NCI-H226 (cell line): ENCODE measurements at regions not wholly inside any gene's neighbourhood (a gene's known extent, or its start where the extent isn't known, plus 50 kb on each side); places are given as distances from the start of the nearest gene placed in this dataset.

Experiments used
- DNase-seq: peaks from one replicate; pipeline ENCODE4 v3.0.0-alpha.2; 2015

DNA sequence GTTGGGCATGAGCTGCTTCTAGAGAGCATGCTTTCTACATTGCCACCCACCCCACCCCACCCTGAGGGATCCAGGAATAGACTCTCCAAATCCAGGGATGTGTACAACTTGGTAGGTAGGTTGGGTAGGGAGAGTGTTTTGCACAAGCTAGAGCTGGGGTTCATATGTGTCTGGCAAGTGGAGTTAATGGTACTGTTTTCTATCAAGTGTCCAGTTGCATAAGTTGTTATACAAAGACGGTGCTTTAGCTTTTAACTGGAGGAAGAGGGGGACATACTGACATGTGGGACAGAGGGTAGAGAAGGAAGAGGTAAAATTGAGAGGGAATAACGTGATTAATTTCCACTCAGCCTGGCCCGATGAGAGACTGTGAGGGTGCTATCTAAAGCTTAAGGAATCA, 51.0 kb upstream of the TNC start:
- DNase-seq = no peak

GRCh38 chr9:115170358-115171073, 52.6 kb upstream of the TNC start:
- DNase-seq = peak; percentile 84

DNA sequence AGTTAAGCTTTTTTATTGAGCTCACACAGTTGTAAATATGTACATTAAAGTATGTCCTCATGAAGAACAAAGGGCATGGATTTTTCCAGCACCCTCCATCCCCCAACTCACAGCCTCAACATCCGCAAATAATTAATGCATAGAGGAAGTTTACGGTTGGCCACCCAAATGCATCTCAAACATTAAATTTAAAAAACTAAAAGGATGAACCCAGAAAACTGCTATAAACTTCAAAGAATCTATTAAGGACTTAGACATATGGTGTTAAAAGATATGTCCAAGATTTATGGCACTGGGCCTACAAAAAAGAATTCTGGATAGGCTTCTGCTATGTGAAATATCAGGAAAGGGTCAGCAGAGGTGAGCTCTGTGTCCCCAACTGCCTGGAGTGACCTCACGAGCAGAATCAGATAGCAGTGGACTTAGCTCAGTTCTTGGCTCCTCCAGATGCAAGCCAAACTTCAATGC, 54.0 kb upstream of the TNC start:
- DNase-seq = no peak

DNA sequence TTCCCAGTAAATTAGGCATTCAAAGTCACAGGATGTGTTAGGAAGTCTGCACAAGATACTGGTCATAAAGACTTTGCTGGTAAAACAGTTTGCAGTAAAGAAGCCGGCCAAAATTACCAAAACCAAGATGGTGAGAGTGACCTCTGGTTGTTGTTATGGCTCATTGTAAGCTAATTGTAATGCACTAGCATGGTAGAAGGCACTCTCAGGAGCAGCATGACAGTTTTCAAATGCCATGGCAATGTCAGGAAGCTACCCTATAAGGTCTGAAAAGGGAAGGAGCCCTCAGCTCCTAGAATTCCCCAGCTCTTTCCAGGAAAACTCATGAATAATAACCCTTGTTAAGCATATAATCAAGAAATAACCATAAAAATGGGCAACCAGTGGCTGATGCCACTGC, 64.3 kb upstream of the TNC start:
- no peak for DNase-seq

GRCh38 chr9:115183436-115183835, 65.5 kb upstream of the TNC start:
- no peak for DNase-seq

DNA sequence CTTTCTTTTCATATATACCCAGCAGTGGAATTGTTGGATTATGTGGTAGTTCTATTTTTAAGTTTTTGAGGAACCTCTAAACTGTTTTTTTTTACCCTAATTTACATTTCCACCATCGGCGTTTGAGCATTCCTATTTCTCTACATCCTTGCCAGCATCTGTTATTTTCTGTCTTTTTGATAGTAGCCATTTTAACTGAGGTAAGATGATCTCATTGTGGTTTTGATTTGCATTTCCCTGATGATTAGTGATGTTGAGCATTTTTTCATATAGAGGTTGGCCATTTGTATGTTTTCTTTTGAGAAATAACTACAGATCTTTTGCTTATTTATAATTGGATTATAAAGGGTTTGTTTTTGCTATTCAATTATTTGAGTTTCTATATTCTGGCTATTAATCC, 71.7 kb upstream of the TNC start:
- DNase-seq = no peak

GRCh38 chr9:115191667-115192066, 73.7 kb upstream of the TNC start:
- DNase-seq = no peak

GRCh38 chr9:115192280-115192679, 74.3 kb upstream of the TNC start:
- no peak for DNase-seq

- DNase-seq = no peak
These were observed 75.0 kb upstream of the TNC start for GRCh38 chr9:115192835-115193525.

- no peak for DNase-seq
These were observed 75.8 kb upstream of the TNC start for GRCh38 chr9:115193777-115194176.

DNA sequence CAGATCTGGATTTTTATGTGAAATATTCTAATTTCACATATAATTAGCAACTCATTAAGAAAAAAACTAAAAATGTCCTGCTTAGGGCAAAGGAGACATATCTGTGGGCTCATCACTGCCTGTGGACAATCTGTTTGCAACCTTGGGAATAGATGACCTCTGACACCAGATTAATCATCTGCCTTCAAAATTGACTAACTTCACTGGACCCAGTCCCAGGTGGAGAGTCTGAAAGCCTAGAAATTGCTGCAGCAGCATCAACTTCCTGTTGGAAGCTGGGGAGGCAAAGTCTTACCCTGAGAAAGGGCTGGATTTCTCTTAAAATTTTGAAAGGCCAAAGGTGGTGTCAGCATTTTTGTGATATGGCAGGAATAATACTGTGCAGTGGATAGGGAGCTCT, 76.3 kb upstream of the TNC start:
- DNase-seq = no peak

GRCh38 chr9:115195912-115196311, 78.0 kb upstream of the TNC start:
- DNase-seq = no peak

- DNase-seq = no peak
These were observed 79.0 kb upstream of the TNC start for GRCh38 chr9:115196919-115197318.

DNA sequence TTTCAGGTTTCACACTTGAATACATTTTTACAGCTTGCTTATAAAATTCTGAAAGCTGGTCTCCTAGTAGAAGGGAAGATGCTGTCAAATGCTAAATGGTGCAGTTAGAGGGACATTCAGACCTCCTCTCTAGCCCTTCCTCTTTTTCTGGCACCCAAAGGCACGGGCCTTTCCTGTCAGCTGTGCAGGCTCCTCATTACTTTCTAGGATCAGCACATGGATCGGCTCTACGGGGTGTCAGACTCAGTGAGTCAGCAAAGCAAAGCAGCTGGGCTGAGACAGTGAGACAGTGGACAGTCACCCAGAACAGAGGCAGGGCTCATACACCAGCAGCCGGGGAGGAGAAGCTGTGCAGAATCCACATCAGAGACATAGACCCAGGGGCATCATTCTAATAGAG, 80.0 kb upstream of the TNC start:
- DNase-seq = no peak

DNA sequence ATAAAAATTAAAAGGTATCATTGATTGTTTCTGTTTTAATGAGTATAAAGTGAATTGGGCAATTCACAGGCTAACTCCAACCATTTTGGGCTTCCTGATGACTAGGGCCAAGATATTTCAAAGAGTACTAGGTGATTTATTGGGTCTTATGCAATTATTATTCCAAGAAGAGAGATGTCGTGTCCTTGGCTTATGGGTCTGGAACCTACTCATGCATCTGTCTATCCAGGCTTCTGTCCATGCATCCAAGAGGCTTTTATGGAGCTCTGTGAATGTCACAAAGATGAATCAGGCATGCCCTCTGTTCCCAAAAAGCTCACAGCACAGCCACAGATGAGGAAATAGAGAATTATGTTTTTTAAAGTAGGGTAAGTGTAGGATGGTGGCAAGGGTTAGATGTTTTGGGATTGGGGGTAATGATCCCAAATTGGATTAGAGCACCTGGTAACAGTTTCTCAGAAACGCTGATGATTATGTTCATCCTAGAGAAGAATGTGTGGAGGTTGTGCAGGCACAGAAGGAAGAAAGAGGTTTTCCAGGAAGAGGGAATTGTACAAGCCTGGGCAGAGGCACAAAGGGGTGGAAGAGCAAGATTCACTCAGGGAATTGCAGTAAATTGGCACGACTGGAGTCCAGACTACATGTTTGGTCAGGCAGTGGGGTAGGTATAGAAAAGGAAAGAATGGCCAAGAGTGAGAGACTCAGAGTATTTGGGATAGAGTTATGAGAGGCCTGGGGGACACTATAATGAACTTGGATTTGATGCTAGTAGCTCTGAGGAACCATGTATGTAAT, 83.0 kb upstream of the TNC start:
- DNase-seq = no peak

DNA sequence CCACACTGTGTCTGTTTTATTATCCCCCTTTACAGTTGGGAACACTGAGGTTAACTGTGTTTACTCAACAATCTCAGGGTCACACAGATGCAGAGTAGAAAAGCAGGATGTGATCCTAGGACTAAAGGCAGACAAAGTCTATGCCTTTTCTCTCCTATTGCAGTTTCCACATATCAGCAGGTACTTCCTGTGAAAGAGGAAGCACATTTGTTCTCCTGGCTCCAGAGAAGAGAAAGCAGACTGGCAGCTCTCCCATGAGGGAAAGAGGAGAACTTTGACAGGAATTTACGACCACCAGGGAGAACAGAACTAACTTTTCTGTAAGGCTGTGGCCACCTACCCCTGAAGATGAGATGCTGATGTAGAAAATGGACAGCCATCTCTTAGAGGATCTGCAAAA, 84.2 kb upstream of the TNC start:
- DNase-seq = peak; percentile 22

GRCh38 chr9:115202960-115203751, 85.2 kb upstream of the TNC start:
- DNase-seq = no peak

DNA sequence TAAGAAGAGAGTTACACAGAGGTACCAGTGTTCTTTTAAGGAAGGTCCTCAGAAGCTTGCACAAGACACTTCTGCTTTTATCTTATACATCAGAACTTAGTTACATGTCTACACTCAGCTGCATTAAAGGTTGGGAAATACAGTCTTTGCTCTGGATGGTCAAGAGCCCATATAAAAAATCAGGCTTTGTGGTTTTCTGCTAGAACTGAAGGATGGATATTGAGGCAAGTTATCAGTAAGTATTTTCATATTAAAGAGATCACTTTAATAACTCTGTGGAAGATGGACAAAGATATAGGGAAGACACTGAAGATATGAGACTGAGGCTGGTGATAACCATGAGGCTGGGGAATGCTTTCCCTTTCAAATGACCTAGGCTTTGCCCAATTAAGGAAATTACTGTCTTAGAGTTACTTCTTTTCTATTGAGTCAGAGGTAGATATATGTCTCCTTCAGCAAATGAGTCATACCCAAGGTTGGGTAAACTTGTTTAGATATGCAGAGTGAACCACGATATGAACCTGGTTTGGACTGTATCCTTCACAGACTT, 87.0 kb upstream of the TNC start:
- peak; percentile 90 for DNase-seq

- peak; percentile 24 for DNase-seq
These were observed 89.3 kb upstream of the TNC start for GRCh38 chr9:115207003-115207836.

GRCh38 chr9:115208501-115208900, 90.5 kb upstream of the TNC start:
- DNase-seq = peak; percentile 57

DNA sequence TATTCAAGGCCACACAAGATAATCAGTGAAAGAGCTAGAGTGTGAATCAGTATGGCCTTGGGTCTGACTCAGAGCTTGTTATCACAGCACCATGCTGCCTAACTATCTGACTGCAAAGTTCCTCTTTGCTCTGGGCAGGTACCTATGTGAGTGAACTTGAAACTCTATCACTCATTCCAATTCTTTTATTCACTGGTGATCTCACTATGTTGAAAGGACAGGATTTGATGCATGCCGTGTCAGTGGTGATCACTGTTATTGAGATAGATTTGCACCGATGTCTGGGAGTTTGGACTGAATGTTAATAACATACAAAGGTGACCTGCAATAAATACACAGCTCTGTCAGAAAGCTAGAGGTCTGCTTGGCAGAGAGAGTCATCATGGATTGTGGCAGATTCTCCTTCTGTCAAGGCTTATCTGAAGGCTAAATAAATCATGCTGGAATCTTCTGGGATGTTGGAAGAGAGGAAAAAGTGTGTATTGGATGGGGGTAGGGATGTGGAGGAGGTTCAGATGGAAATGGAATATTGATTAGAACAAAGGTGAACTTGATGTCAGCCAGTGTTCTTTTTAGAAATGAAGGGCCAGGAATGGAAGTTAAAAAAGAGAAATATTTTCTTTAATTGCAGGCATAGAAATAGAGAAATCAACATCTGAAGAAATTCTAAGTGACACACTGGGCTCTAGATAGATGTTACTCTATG, 91.8 kb upstream of the TNC start:
- DNase-seq = peak; percentile 90
